Esophagus mucosa (tissue), 1 donor: ENCODE measurements at regions not wholly inside any gene's neighbourhood (a gene's known extent, or its start where the extent isn't known, plus 50 kb on each side); places are given as distances from the start of the nearest gene placed in this dataset.
"Not testable (repeated sequence)": the region's sequence is repeated elsewhere in the genome, so short reads cannot be mapped to it uniquely, and the experiment has no call there.

Experiments
- ATAC-seq: fragments of 200-7000 bp; cut with Tn5 transposase; one replicate; pipeline ENCODE4 v1.9.1; 2020
- donor health status: DM: yes; HTN: yes; CAD: no.

DNA sequence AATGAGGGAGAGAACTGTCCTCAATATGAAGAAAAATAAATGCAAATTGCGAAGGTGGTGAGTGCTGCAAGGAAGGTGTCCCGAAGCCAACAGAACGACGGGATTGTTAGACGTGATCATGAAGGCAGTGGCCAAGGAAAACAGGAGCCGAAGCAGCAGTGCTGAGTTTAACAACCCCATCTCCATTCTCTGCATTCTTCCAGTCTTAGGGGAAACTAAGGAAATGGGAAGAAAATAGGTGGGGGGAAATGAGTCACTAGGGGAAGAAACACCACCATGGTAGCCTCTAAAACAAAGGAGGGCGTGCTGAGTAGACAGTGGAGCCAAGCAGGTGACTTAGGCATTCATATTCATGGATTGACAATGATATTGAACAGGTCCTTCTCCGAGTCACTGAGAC is 192.2 kb upstream of the AKR1E2 start:
- ATAC-seq = no peak

DNA sequence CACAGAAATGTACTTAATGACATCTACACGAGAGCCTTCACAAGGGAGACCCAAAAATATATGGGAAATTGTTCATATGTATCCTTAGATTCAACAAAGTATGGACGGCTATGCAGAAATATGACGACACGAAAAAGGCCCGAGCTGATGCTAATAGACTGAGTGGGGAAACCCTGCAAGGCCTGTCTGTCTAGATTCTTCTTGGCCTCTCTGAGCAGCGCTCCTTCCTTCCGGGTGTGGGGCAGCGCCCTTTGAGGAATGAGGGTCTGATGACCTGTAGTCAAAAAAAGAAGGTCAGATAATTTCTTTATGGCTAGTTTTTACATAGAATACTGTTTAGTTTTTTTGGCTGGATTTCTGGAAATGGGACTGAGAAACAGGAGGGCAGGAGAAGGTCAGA is 192.8 kb upstream of the AKR1E2 start:
- ATAC-seq = no peak

DNA sequence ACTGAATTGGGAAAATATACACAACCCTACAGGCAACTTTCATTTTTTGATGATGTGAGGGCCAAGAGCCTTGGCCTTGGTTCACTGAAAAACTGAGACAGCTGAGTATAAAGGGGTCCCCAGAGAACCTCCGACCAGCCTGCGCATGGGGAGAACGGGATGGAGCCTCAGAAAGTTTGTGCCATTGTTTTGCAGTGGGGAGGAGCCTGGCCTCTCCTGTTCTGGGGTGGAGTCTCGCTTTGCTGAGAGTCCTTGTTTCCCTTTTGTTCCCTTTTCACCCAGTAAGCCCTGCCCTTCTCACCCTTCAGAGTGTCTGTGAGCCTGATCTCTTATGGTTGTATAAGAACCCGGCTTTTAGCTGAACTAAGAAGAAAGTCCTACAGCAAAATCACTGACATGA is 193.2 kb upstream of the AKR1E2 start:
- no peak for ATAC-seq

DNA sequence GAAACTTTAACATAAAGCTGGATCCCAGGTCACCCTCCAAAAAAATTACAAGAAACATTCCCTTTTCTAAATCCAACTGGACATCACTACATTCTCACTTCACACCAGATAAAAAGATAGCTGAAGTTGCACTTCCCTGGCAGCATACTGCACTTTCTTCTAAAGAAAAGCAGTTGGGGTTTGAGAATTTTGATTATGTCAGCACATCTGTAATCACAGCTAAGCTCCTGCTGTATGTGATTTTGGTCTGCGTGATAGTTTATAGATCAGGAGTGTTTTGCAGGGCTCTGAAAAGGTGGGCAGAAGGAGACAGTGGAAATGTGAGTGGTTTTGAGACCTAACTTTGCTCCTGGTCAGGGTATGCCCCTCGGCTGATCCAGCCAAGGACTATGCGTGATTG is 199.1 kb upstream of the AKR1E2 start:
- no peak for ATAC-seq

- no peak for ATAC-seq
These were observed 202.1 kb upstream of the AKR1E2 start for GRCh38 chr10:4623757-4624420.

GRCh38 chr10:4623200-4623599 is 202.8 kb upstream of the AKR1E2 start:
- no peak for ATAC-seq

- no peak for ATAC-seq
These were observed 203.6 kb upstream of the AKR1E2 start for GRCh38 chr10:4622384-4622783.

DNA sequence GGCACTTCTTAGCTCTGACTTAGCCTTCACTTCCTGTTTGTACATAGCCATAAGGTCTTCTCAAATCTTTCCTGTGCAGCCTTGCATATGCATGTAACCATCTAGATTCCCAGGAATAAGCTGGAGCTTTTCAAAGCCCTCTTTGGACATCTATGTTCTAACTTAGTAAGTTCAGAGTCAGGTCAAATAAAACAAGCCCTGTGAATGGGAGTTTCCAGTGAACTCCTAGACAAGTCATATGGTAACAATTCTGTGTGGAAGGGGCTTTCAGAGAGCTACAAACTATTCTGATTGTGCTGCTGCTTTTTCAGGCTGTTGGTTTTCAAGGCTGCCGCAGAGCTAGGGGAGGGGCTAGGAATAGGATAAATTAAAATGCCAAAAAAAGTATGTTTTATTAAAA is 208.4 kb upstream of the AKR1E2 start:
- no peak for ATAC-seq

- ATAC-seq = no peak
These were observed 211.0 kb upstream of the AKR1E2 start for GRCh38 chr10:4615042-4615441.

DNA sequence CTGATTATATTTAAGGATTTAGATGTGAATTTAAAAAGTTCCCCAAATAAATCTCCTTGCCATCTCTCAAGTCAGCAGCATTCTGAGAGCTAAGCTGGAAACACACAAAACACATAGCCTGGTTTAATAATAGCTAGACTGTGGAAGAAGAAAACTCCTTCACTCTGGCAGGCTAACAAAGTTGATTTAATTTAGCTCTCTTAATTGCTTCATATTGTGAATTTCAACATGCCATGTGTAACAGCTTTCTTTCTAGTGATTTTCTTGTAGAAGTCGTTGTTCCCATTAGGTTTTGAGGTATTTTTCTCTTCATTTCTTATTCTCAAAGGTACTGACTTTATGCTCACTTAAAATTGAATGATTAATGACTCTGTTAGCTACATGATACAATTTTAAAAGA is 216.8 kb upstream of the AKR1E2 start:
- ATAC-seq = no peak

GRCh38 chr10:4607681-4608080 is 218.3 kb upstream of the AKR1E2 start:
- ATAC-seq = no peak

- no peak for ATAC-seq
These were observed 219.0 kb upstream of the AKR1E2 start for GRCh38 chr10:4606856-4607636.

DNA sequence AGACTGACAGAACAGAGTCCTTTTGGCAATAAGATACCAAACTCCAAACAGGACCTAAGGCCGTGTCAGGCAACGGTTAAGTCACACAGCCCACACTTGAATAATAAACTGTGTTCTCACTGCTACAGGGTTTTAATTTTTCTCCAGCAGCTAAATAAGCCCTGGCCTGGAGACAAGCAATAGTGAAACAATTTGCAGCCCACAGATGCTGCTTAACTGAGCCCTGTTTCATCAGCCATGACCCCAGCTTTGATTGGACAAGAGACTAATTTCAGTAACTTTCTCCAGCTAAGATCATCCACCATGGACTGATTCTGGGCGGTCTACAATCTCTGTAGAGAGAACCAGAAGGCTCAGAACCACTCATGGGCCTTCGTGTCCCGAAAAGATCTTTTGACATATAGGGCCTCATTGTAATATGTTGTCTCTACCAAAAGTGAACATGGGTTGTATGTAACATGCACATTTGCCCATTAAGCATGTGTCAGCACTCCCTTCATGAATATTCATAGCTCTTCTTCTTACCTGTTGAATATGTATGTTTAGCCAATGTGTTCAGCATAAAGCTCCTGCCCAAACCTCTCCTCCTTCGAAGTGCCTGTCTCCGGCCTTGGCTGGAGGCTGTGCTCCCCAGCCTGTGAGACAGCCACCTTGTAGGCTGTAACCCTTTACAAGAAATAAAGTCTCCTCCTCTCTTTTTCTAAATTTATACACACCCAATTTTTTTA is 223.1 kb upstream of the AKR1E2 start:
- no peak for ATAC-seq

DNA sequence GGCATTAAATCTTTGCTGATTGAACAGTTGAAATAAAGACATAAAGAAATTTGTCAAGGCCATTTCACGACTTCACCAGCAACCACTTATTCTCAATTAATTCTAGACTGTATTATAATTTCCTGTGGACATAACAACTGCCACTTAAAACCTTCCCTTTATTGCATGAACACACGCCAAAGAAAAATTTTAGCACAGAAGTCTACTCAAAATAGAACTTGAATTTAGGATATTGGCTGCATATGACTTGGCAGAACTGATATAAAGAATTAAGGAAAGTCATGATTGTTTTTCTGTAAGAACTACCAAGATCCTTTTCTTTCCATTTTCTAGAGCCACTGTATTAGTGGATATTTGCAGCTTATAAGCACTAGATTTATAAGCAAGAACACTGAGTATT is 226.5 kb upstream of the AKR1E2 start:
- no peak for ATAC-seq

DNA sequence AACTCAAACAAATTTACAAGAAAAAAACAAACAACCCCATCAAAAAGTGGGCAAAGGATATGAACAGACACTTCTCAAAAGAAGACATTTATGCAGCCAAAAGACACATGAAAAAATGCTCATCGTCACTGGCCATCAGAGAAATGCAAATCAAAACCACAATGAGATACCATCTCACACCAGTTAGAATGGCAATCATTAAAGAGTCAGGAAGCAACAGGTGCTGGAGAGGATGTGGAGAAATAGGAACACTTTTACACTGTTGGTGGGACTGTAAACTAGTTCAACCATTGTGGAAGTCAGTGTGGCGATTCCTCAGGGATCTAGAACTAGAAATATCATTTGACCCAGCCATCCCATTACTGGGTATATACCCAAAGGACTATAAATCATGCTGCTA is 228.1 kb upstream of the AKR1E2 start:
- not testable (repeated sequence) for ATAC-seq

- no peak for ATAC-seq
These were observed 229.1 kb upstream of the AKR1E2 start for GRCh38 chr10:4596951-4597350.

GRCh38 chr10:4595719-4596319 is 230.2 kb upstream of the AKR1E2 start:
- ATAC-seq = no peak

- ATAC-seq = no peak
These were observed 235.2 kb upstream of the AKR1E2 start for GRCh38 chr10:4590807-4591206.

- no peak for ATAC-seq
These were observed 237.2 kb upstream of the AKR1E2 start for GRCh38 chr10:4588824-4589223.

DNA sequence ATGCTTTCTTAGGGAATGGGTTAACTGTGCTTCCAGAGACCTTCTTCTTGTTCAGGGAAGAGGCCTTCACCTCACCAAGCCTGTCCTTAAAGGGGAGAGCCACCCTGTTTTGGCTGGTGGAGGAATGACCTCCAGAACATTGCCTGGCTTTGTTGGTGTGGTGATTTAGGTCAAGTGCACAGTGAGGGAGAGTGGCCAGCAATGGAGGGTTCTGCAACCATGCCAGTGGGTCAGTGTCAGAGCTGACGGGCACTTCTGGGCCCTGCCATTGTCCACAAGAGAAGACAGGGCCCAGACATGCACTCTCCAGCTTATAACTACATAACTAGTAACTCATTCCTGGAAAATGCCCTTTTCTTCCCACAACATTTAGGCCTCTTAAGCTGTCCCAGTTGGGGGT is 238.5 kb upstream of the AKR1E2 start:
- ATAC-seq = no peak

GRCh38 chr10:4586776-4587175 is 239.2 kb upstream of the AKR1E2 start:
- ATAC-seq = no peak

GRCh38 chr10:4581929-4582328 is 244.1 kb upstream of the AKR1E2 start:
- ATAC-seq = peak; percentile 8

DNA sequence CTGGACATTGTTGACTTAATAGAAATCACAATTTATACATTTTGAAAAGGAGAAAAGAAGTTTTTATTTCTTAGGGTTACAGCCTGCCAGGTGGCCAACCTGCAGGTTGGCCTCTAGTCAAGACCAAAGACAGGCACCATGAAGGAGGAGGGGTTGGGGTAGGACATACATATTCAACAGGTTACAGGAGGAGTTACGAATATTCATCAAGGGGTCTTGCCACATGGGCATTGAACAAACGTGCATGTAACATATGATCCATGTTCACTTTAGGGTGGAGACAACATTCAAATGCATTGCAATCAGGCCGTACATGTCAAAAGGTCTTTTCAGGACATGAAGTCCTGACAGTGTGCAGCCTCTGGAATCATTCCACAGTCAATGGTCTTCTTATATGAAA is 246.2 kb upstream of the AKR1E2 start:
- no peak for ATAC-seq
